NB4 (cell line): ENCODE measurements at regions not wholly inside any gene's neighbourhood (a gene's known extent, or its start where the extent isn't known, plus 50 kb on each side); places are given as distances from the start of the nearest gene placed in this dataset.
"Not testable (repeated sequence)": the region's sequence is repeated elsewhere in the genome, so short reads cannot be mapped to it uniquely, and the experiment has no call there.

Experiments
- MYC ChIP-seq: IDR thresholded peaks from 2 replicates; pipeline ENCODE4 v1.6.1; 2011; ENCODE audit warnings: low read depth, low read length
- POLR2A ChIP-seq: IDR thresholded peaks from 2 replicates; pipeline ENCODE4 v1.6.1; 2011; ENCODE audit warnings: mild to moderate bottlenecking; ENCODE audit not compliant: insufficient read length; ENCODE audit errors: extremely low read depth
- TF ChIP-seq, protein P1 (sequence below): IDR thresholded peaks from one replicate; pipeline ENCODE4 v1.5.1; 2012; ENCODE audit warnings: low read depth, low read length
- TF ChIP-seq, protein P2 (sequence below): IDR thresholded peaks from 2 replicates; pipeline ENCODE4 v1.6.1; 2011; ENCODE audit warnings: low read depth, low read length

DNA sequence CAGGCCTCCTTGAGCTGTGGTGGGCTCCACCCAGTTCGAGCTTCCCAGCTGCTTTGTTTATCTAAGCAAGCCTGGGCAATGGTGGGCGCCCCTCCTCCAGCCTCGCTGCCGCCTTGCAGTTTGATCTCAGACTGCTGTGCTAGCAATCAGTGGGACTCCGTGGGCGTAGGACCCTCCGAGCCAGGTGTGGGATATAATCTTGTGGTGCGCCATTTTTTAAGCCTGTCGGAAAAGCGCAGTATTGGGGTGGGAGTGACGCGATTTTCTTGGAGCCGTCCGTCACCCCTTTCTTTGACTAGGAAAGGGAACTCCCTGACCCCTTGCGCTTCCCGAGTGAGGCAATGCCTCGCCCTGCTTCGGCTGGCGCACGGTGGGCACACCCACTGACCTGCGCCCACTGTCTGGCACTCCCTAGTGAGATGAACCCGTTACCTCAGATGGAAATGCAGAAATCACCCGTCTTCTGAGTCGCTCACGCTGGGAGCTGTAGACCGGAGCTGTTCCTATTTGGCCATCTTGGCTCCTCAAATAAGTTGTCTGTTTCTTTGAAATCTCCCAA lies 291.3 kb upstream of the CTNNB1 start:
- not testable (repeated sequence) for TF ChIP-seq MYC, POLR2A
- TF ChIP-seq, protein P1, sequence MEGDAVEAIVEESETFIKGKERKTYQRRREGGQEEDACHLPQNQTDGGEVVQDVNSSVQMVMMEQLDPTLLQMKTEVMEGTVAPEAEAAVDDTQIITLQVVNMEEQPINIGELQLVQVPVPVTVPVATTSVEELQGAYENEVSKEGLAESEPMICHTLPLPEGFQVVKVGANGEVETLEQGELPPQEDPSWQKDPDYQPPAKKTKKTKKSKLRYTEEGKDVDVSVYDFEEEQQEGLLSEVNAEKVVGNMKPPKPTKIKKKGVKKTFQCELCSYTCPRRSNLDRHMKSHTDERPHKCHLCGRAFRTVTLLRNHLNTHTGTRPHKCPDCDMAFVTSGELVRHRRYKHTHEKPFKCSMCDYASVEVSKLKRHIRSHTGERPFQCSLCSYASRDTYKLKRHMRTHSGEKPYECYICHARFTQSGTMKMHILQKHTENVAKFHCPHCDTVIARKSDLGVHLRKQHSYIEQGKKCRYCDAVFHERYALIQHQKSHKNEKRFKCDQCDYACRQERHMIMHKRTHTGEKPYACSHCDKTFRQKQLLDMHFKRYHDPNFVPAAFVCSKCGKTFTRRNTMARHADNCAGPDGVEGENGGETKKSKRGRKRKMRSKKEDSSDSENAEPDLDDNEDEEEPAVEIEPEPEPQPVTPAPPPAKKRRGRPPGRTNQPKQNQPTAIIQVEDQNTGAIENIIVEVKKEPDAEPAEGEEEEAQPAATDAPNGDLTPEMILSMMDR = not testable (repeated sequence)
- TF ChIP-seq, protein P2, sequence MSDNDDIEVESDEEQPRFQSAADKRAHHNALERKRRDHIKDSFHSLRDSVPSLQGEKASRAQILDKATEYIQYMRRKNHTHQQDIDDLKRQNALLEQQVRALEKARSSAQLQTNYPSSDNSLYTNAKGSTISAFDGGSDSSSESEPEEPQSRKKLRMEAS = not testable (repeated sequence)
